DOHH2 (cell line): ENCODE measurements at regions not wholly inside any gene's neighbourhood (a gene's known extent, or its start where the extent isn't known, plus 50 kb on each side); places are given as distances from the start of the nearest gene placed in this dataset.

Experiments
- H3F3A ChIP-seq: fragments of 200-600 bp; sonication (generic), shearing (Covaris generic); 2 replicates; pipeline ENCODE4 v1.6.0; 2016; ENCODE audit warnings: antibody characterized with exemption, mild to moderate bottlenecking; ENCODE audit not compliant: control insufficient read depth, insufficient read depth
- H3K27ac ChIP-seq: fragments of 200-600 bp; sonication (generic); 2 replicates; pipeline ENCODE4 v1.5.1; 2014; ENCODE audit warnings: low read depth, mild to moderate bottlenecking, low read length, moderate library complexity
- H3K27me3 ChIP-seq: fragments of 200-600 bp; sonication (generic); 2 replicates; pipeline ENCODE4 v1.6.1; 2014; ENCODE audit warnings: mild to moderate bottlenecking, low read length, mixed read lengths; ENCODE audit not compliant: control insufficient read depth
- H3K36me3 ChIP-seq: fragments of 200-600 bp; sonication (generic); 2 replicates; pipeline ENCODE4 v1.6.1; 2014; ENCODE audit warnings: mild to moderate bottlenecking, low read length, moderate library complexity, mixed read lengths; ENCODE audit not compliant: control insufficient read depth
- H3K4me1 ChIP-seq: fragments of 200-600 bp; sonication (generic); 2 replicates; pipeline ENCODE4 v1.6.1; 2014; ENCODE audit warnings: mild to moderate bottlenecking, low read length, mixed read lengths; ENCODE audit not compliant: control insufficient read depth
- H3K4me2 ChIP-seq: fragments of 200-600 bp; sonication (generic); 2 replicates; pipeline ENCODE4 v1.6.0; 2014; ENCODE audit warnings: mild to moderate bottlenecking, low read length, moderate library complexity
- H3K4me3 ChIP-seq: fragments of 200-600 bp; sonication (generic); 2 replicates; pipeline ENCODE4 v1.5.1; 2014; ENCODE audit warnings: mild to moderate bottlenecking, low read length, mixed read lengths
- H3K79me2 ChIP-seq: fragments of 200-600 bp; sonication (generic); 2 replicates; pipeline ENCODE4 v1.6.1; 2014; ENCODE audit warnings: mild to moderate bottlenecking, low read length, mixed read lengths; ENCODE audit not compliant: control insufficient read depth
- H3K9me2 ChIP-seq: fragments of 200-600 bp; sonication (generic); replicated peaks from 2 replicates; pipeline ENCODE4 v1.6.1; 2014; ENCODE audit warnings: mild to moderate bottlenecking, low read length, mixed read lengths; ENCODE audit not compliant: control insufficient read depth
- H3K9me3 ChIP-seq: fragments of 200-600 bp; sonication (generic); 2 replicates; pipeline ENCODE4 v1.6.1; 2014; ENCODE audit warnings: antibody characterized with exemption, low read length, mixed read lengths; ENCODE audit not compliant: control insufficient read depth, insufficient read depth
- H4K20me1 ChIP-seq: fragments of 200-600 bp; sonication (generic); 2 replicates; pipeline ENCODE4 v1.6.0; 2014; ENCODE audit warnings: low read depth, mild to moderate bottlenecking, antibody characterized with exemption, low read length, moderate library complexity; ENCODE audit not compliant: control insufficient read depth, insufficient read depth
- EZH2phosphoT487 ChIP-seq: fragments of 200-600 bp; sonication (generic); IDR thresholded peaks from 2 replicates; pipeline ENCODE4 v1.6.1; 2017; ENCODE audit warnings: borderline replicate concordance, mild to moderate bottlenecking, antibody characterized with exemption, low read length, moderate library complexity, mixed read lengths
- TF ChIP-seq, protein P1 (sequence below): fragments of 200-600 bp; sonication (generic); IDR thresholded peaks from one replicate; pipeline ENCODE4 v1.5.1; 2014; ENCODE audit warnings: antibody characterized with exemption, mild to moderate bottlenecking, low read depth, low read length; ENCODE audit not compliant: poor library complexity, severe bottlenecking

DNA sequence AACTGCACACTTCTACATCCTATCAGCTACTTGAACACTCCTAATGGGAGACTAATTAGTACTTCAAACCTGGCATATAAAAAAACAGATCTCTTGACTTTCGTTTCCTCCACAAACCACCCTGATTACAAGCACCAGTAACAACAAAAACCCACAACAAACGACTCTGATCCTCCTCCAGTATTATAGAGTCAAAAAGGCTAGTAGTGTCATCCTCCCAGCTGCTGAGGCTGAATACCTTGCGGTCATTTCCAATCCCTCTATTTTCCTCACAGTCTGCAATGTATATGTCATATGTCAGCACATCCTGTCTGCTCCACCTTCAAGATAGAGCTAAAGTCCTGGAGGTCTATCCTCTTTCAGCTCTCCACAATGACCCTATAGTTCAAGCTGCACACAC lies 688.9 kb upstream of the RAG2 start:
- Histone ChIP-seq H3K79me2 (no peaks in the 10 kb centered on the region), H3K4me1 (no peaks in the 10 kb centered on the region), H3K27me3 (no peaks in the 10 kb centered on the region), H4K20me1 (no peaks in the 10 kb centered on the region), H3K4me3 (no peak overlapping the region), H3F3A (no peaks in the 10 kb centered on the region), H3K4me2 (no peak overlapping the region), H3K9me2 (no peaks in the 10 kb centered on the region), H3K36me3 (no peaks in the 10 kb centered on the region), H3K27ac (no peak overlapping the region), H3K9me3 (no peaks in the 10 kb centered on the region)
- no peak for TF ChIP-seq EZH2phosphoT487
- TF ChIP-seq, protein P1, sequence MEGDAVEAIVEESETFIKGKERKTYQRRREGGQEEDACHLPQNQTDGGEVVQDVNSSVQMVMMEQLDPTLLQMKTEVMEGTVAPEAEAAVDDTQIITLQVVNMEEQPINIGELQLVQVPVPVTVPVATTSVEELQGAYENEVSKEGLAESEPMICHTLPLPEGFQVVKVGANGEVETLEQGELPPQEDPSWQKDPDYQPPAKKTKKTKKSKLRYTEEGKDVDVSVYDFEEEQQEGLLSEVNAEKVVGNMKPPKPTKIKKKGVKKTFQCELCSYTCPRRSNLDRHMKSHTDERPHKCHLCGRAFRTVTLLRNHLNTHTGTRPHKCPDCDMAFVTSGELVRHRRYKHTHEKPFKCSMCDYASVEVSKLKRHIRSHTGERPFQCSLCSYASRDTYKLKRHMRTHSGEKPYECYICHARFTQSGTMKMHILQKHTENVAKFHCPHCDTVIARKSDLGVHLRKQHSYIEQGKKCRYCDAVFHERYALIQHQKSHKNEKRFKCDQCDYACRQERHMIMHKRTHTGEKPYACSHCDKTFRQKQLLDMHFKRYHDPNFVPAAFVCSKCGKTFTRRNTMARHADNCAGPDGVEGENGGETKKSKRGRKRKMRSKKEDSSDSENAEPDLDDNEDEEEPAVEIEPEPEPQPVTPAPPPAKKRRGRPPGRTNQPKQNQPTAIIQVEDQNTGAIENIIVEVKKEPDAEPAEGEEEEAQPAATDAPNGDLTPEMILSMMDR, result no peak

DNA sequence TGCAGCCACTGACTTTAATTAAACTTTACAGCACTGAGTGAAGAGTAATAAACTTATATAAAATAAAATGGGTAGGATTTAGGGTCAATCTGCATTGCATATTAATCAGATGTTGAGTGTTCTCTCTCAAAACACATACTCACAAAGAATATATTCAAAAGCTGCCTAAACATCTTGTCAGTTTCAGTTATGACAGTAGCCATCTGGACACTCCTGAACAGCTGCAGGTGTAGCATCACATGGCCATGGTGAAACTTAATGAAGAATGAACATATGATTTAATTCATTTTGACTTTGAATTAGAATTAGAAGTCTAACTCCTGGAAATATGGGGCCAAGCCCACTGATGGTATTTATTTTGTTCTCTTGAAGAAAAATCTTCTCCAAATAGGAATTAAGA lies 684.3 kb upstream of the RAG2 start:
- Histone ChIP-seq H3K4me1 (no peaks in the 10 kb centered on the region), H3K36me3 (no peaks in the 10 kb centered on the region), H3F3A (no peaks in the 10 kb centered on the region), H3K4me3 (no peak overlapping the region), H3K27me3 (no peaks in the 10 kb centered on the region), H3K79me2 (no peaks in the 10 kb centered on the region), H4K20me1 (no peaks in the 10 kb centered on the region), H3K9me2 (no peaks in the 10 kb centered on the region), H3K9me3 (no peaks in the 10 kb centered on the region), H3K4me2 (no peak overlapping the region), H3K27ac (no peak overlapping the region)
- TF ChIP-seq, protein P1, result no peak
- TF ChIP-seq EZH2phosphoT487, result no peak

DNA sequence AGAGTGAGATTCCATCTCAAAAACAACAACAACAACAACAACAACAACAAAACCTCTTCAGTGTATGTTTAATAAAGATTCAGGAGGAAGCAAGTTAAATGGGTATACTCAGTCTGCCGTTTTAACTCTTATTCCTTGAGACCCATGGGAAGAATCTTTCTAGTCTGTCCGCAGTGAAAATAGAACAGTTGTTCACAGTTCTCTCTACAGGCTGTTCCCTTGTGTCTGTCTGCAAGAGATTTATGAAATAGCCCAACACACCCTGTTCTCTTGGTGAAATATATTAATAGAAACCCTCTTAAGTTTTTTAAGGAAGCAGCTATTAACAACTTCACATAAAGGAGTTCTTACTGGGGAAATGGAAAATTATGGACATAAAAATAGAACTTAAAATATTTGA lies 682.2 kb upstream of the RAG2 start:
- Histone ChIP-seq H3K27me3 (no peaks in the 10 kb centered on the region), H3K9me2 (no peaks in the 10 kb centered on the region), H3K4me2 (no peak overlapping the region), H3K9me3 (no peaks in the 10 kb centered on the region), H3F3A (no peaks in the 10 kb centered on the region), H3K79me2 (no peaks in the 10 kb centered on the region), H3K4me3 (no peak overlapping the region), H3K27ac (no peak overlapping the region), H4K20me1 (no peaks in the 10 kb centered on the region), H3K36me3 (no peaks in the 10 kb centered on the region), H3K4me1 (no peaks in the 10 kb centered on the region)
- no peak for TF ChIP-seq EZH2phosphoT487
- TF ChIP-seq, protein P1, result no peak
